Astrocyte (in vitro differentiated cells and primary cell): ENCODE measurements at regions not wholly inside any gene's neighbourhood (a gene's known extent, or its start where the extent isn't known, plus 50 kb on each side); places are given as distances from the start of the nearest gene placed in this dataset.
A peak's percentile ranks its signal among the peaks of the same experiment; 100 is the strongest.

ENCODE experiments used
- DNase-seq: peaks from one replicate; pipeline ENCODE4 v3.0.0-alpha.2; 2010; ENCODE audit warnings: low read depth
- FAIRE-seq: peaks from 2 replicates; lab custom pipeline; 2011; peaks lifted over from hg19 to GRCh38; lab: Jason Lieb, UNC
- H2AFZ ChIP-seq: 2 replicates; pipeline ENCODE4 v1.6.0; 2012; ENCODE audit warnings: low read depth, low read length, inconsistent platforms
- H3K27ac ChIP-seq: 2 replicates; pipeline ENCODE4 v1.5.1; 2011; ENCODE audit warnings: low read depth, low read length, inconsistent platforms
- H3K27me3 ChIP-seq: 2 replicates; pipeline ENCODE4 v1.6.0; 2011; ENCODE audit warnings: low read length, inconsistent platforms; ENCODE audit not compliant: insufficient read depth
- H3K36me3 ChIP-seq: 2 replicates; pipeline ENCODE4 v1.5.1; 2011; ENCODE audit warnings: low read length, inconsistent platforms; ENCODE audit not compliant: insufficient read depth
- H3K4me1 ChIP-seq: 2 replicates; pipeline ENCODE4 v1.5.1; 2011; ENCODE audit warnings: low read length, inconsistent platforms; ENCODE audit not compliant: insufficient read depth
- H3K4me2 ChIP-seq: 2 replicates; pipeline ENCODE4 v1.6.0; 2012; ENCODE audit warnings: low read length, inconsistent platforms
- H3K4me3 ChIP-seq: 2 replicates; pipeline ENCODE4 v1.5.1; 2011; ENCODE audit warnings: low read depth, mild to moderate bottlenecking, low read length, inconsistent platforms; ENCODE audit not compliant: insufficient read depth
- H3K79me2 ChIP-seq: 2 replicates; pipeline ENCODE4 v1.6.0; 2012; ENCODE audit warnings: mild to moderate bottlenecking, low read length, inconsistent platforms; ENCODE audit not compliant: insufficient read depth
- H3K9ac ChIP-seq: 2 replicates; pipeline ENCODE4 v1.6.0; 2012; ENCODE audit warnings: mild to moderate bottlenecking, low read length, inconsistent platforms
- H3K9me3 ChIP-seq: 2 replicates; pipeline ENCODE4 v1.5.1; 2012; ENCODE audit warnings: low read depth, mild to moderate bottlenecking, low read length, inconsistent platforms; ENCODE audit not compliant: insufficient read depth
- H4K20me1 ChIP-seq: 2 replicates; pipeline ENCODE4 v1.6.0; 2012; ENCODE audit warnings: low read length, inconsistent platforms; ENCODE audit not compliant: insufficient read depth
- H3K27ac Mint-ChIP-seq: one replicate; pipeline ENCODE4 v1.8.0; 2021; ENCODE audit warnings: mild to moderate bottlenecking, mixed read lengths; ENCODE audit not compliant: unreplicated experiment
- H3K27me3 Mint-ChIP-seq: one replicate; pipeline ENCODE4 v1.8.0; 2021; ENCODE audit warnings: low read depth, mixed read lengths; ENCODE audit not compliant: unreplicated experiment
- H3K36me3 Mint-ChIP-seq: one replicate; pipeline ENCODE4 v1.8.0; 2021; ENCODE audit warnings: low read depth, mixed read lengths; ENCODE audit not compliant: unreplicated experiment
- H3K4me1 Mint-ChIP-seq: one replicate; pipeline ENCODE4 v1.8.0; 2021; ENCODE audit warnings: low read depth, mixed read lengths; ENCODE audit not compliant: unreplicated experiment
- H3K4me3 Mint-ChIP-seq: one replicate; pipeline ENCODE4 v1.8.0; 2021; ENCODE audit warnings: mild to moderate bottlenecking, moderate library complexity, mixed read lengths; ENCODE audit not compliant: unreplicated experiment
- H3K9me3 Mint-ChIP-seq: one replicate; pipeline ENCODE4 v1.8.0; 2021; ENCODE audit warnings: mild to moderate bottlenecking, mixed read lengths; ENCODE audit not compliant: unreplicated experiment
- CTCF ChIP-seq: IDR thresholded peaks from 2 replicates; pipeline ENCODE4 v1.5.1; 2011; ENCODE audit warnings: low read depth, mild to moderate bottlenecking, inconsistent platforms, low read length, moderate library complexity; ENCODE audit not compliant: insufficient read depth
- EZH2 ChIP-seq: IDR thresholded peaks from 2 replicates; pipeline ENCODE4 v1.6.1; 2012; ENCODE audit warnings: mild to moderate bottlenecking, low read length, inconsistent platforms; ENCODE audit not compliant: insufficient read depth

- H3K9ac ChIP-seq: no peak overlapping the region
- H3K4me3 Mint-ChIP-seq: no peak overlapping the region
- H3K4me2 ChIP-seq: no peak overlapping the region
- TF ChIP-seq EZH2 (no peak), CTCF (no peak)
- no peak overlapping the region for H3K27ac ChIP-seq
- DNase-seq: no peak
- no peak for FAIRE-seq
- H4K20me1 ChIP-seq: no peaks in the 10 kb centered on the region
- no peaks in the 10 kb centered on the region for H3K27me3 Mint-ChIP-seq
- H3K27me3 ChIP-seq: no peaks in the 10 kb centered on the region
- H3K9me3 ChIP-seq: no peaks in the 10 kb centered on the region
- H3K36me3 ChIP-seq: no peaks in the 10 kb centered on the region
- H3K27ac Mint-ChIP-seq: no peak overlapping the region
- H3K9me3 Mint-ChIP-seq: peaks cover 2% of the 10 kb centered on the region
- no peaks in the 10 kb centered on the region for H3K36me3 Mint-ChIP-seq
- H3K4me1 ChIP-seq: peaks cover 16% of the 10 kb centered on the region
- H2AFZ ChIP-seq: no peak overlapping the region
- no peak overlapping the region for H3K4me3 ChIP-seq
- peaks cover 2% of the 10 kb centered on the region for H3K4me1 Mint-ChIP-seq
- no peaks in the 10 kb centered on the region for H3K79me2 ChIP-seq
These were observed 106.3 kb upstream of the ANO3 start for GRCh38 chr11:26225646-26226045.

- H3K4me3 ChIP-seq: no peak overlapping the region
These were observed 104.6 kb upstream of the ANO3 start for GRCh38 chr11:26227301-26227746.

More at GRCh38 chr11:26227301-26227746, 104.6 kb upstream of the ANO3 start:
- H3K27me3 Mint-ChIP-seq: no peaks in the 10 kb centered on the region
- peak; percentile 78 for DNase-seq
- peaks cover 23% of the 10 kb centered on the region for H3K4me1 ChIP-seq
- peak overlapping the region; percentile 42 for H3K27ac ChIP-seq
- no peaks in the 10 kb centered on the region for H3K9me3 Mint-ChIP-seq
- H3K79me2 ChIP-seq: no peaks in the 10 kb centered on the region
- no peak overlapping the region for H3K27ac Mint-ChIP-seq
- H3K27me3 ChIP-seq: no peaks in the 10 kb centered on the region
- H3K4me2 ChIP-seq: peak overlapping the region; percentile 34
- no peak for TF ChIP-seq EZH2
- TF ChIP-seq CTCF: peak; percentile 49
- no peaks in the 10 kb centered on the region for H3K9me3 ChIP-seq
- no peaks in the 10 kb centered on the region for H3K36me3 ChIP-seq
- H4K20me1 ChIP-seq: no peaks in the 10 kb centered on the region
- H3K4me1 Mint-ChIP-seq: peaks cover 10% of the 10 kb centered on the region
- no peak overlapping the region for H2AFZ ChIP-seq
- FAIRE-seq: peak; percentile 66
- no peak overlapping the region for H3K4me3 Mint-ChIP-seq
- peak overlapping the region; percentile 15 for H3K9ac ChIP-seq
- no peaks in the 10 kb centered on the region for H3K36me3 Mint-ChIP-seq
